ENCODE measurements at regions not wholly inside any gene's neighbourhood (a gene's known extent, or its start where the extent isn't known, plus 50 kb on each side); places are given as distances from the start of the nearest gene placed in this dataset.

DNA sequence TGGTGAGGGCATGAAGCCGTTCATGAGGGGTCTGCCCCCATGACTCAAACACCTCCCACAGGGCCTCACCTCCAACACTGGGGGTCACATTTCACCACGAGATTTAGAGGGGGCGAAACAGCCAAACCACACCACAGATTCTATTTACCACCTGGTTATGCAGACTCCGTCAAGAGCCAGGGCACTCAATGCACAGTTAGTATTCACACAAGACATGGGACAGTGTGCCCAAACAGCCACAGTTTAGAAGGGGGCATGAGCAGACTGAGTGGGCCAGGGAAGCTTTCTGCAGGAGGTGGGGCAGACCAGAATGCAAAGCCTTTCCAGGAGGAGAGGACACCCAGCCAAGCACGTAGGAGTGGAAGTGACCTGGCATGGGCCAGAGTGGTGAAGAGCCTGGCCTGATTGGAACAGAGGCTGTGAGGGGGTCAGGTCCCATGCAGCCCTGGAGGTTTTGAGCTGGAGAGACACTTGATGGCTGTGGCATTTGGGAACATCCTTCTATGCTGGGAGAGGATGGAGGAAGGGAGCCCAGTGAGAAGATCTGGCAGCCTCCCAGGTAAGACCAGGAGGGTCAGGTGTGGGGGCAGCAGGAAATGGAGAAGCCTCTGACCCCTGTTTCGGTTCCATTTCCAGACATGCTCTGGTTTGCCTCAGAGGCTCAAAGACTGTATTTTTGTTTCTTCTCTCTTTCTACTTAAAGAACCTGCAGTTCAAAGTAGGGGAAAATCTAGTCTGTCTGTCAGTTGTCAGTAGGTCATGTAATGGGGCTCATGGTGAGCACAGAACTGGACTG, 199.1 kb upstream of the NCAM1 start:
- Mint-ChIP-seq H3K27me3 (peaks cover 15% of the 10 kb centered on the region), H3K9me3 (no peaks in the 10 kb centered on the region), H3K36me3 (ENCODE audit: low read depth) (no peaks in the 10 kb centered on the region), H3K4me3 (no peak overlapping the region), H3K4me1 (ENCODE audit: low read depth) (no peaks in the 10 kb centered on the region), H3K27ac (no peak overlapping the region)
- CTCF ChIA-PET, result no interaction called here
- POLR2A ChIA-PET, result no interaction called here
- Histone ChIP-seq H3K36me3 (ENCODE audit: insufficient read depth, low read length) (no peaks in the 10 kb centered on the region), H3K4me3 (ENCODE audit: low read length) (no peak overlapping the region), H3K27ac (ENCODE audit: low read depth in 1 of 2, low read length in 2 of 2) (no peak overlapping the region), H3K9me3 (ENCODE audit: control insufficient read depth in 1 of 2, insufficient read depth in 1 of 2, low read length in 2 of 2) (no peaks in the 10 kb centered on the region), H3K27me3 (ENCODE audit: control insufficient read depth in 1 of 2, insufficient read depth in 2 of 2, low read length in 2 of 2) (no peaks in the 10 kb centered on the region), H3K4me1 (ENCODE audit: insufficient read depth, low read length) (no peaks in the 10 kb centered on the region)
- ATAC-seq (ENCODE audit: poor library complexity) (no peak), DNase-seq (no peak)
- TF ChIP-seq, protein P1, sequence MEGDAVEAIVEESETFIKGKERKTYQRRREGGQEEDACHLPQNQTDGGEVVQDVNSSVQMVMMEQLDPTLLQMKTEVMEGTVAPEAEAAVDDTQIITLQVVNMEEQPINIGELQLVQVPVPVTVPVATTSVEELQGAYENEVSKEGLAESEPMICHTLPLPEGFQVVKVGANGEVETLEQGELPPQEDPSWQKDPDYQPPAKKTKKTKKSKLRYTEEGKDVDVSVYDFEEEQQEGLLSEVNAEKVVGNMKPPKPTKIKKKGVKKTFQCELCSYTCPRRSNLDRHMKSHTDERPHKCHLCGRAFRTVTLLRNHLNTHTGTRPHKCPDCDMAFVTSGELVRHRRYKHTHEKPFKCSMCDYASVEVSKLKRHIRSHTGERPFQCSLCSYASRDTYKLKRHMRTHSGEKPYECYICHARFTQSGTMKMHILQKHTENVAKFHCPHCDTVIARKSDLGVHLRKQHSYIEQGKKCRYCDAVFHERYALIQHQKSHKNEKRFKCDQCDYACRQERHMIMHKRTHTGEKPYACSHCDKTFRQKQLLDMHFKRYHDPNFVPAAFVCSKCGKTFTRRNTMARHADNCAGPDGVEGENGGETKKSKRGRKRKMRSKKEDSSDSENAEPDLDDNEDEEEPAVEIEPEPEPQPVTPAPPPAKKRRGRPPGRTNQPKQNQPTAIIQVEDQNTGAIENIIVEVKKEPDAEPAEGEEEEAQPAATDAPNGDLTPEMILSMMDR (IDR thresholded peaks at IDR 0.05), result no peak
- intact Hi-C loops (cut with DNase I, micrococcal nuclease), result no loop called here

DNA sequence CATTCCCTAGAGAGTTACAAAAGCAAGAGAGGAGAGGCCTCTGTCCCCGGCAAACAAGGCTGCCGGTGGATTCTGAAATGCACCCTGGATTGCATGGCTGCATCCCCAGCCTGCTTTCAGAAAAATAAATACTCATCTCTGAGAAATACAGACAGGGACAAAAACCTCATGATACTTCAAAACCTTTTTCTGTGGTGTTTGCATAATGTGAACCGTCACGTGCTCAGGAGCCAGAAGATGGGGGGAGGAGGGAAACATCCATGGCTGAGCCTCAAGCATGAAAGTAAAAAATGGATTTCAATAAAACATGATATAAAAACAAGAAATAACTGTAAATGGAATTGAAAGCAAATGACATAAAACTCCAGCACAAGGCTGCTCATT, 198.5 kb upstream of the NCAM1 start:
- Histone ChIP-seq H3K27ac (ENCODE audit: low read depth in 1 of 2, low read length in 2 of 2) (no peak overlapping the region), H3K4me1 (ENCODE audit: insufficient read depth, low read length) (no peaks in the 10 kb centered on the region), H3K27me3 (ENCODE audit: control insufficient read depth in 1 of 2, insufficient read depth in 2 of 2, low read length in 2 of 2) (no peaks in the 10 kb centered on the region), H3K4me3 (ENCODE audit: low read length) (no peak overlapping the region), H3K9me3 (ENCODE audit: control insufficient read depth in 1 of 2, insufficient read depth in 1 of 2, low read length in 2 of 2) (no peaks in the 10 kb centered on the region), H3K36me3 (ENCODE audit: insufficient read depth, low read length) (no peaks in the 10 kb centered on the region)
- H3K36me3 Mint-ChIP-seq (ENCODE audit: low read depth), result no peaks in the 10 kb centered on the region
- TF ChIP-seq, protein P1 (IDR thresholded peaks at IDR 0.05), result no peak
- POLR2A ChIA-PET, result interaction anchor here (0.6 kb wide), 1 partner anchor 1850 kb away, joined by 3 read pairs; no protein-coding TSS in a partner anchor
- H3K9me3 Mint-ChIP-seq, result no peaks in the 10 kb centered on the region
- no peaks in the 10 kb centered on the region for H3K4me1 Mint-ChIP-seq (ENCODE audit: low read depth)
- ATAC-seq (ENCODE audit: poor library complexity), result no peak
- no peak overlapping the region for H3K4me3 Mint-ChIP-seq
- CTCF ChIA-PET, result no interaction called here
- no peak for DNase-seq
- intact Hi-C loops (cut with DNase I, micrococcal nuclease), result no loop called here
- H3K27ac Mint-ChIP-seq, result no peak overlapping the region
- peaks cover 14% of the 10 kb centered on the region for H3K27me3 Mint-ChIP-seq

DNA sequence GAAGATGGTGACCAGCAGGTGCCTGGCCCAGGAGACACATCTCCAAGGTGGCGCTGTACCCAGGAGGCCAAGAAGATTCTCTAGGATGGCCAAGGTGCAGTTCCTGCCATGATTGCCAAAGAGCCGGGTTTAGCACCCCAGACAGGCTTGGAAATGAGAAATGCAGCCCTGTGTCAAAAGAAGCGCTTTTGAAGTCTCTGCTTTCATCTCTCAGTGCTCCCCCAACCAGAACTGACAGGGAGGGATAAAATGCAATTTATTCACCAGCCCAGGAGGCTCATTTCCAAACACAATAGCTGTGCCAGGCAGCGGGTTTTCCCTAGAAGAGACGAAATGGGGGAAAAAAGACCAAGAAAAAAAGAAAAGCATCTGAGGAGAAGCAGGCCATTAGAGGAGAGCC, 195.9 kb upstream of the NCAM1 start:
- Histone ChIP-seq H3K36me3 (ENCODE audit: insufficient read depth, low read length) (no peaks in the 10 kb centered on the region), H3K27me3 (ENCODE audit: control insufficient read depth in 1 of 2, insufficient read depth in 2 of 2, low read length in 2 of 2) (no peaks in the 10 kb centered on the region), H3K9me3 (ENCODE audit: control insufficient read depth in 1 of 2, insufficient read depth in 1 of 2, low read length in 2 of 2) (no peaks in the 10 kb centered on the region), H3K4me1 (ENCODE audit: insufficient read depth, low read length) (no peaks in the 10 kb centered on the region), H3K27ac (ENCODE audit: low read depth in 1 of 2, low read length in 2 of 2) (no peak overlapping the region), H3K4me3 (ENCODE audit: low read length) (no peak overlapping the region)
- Mint-ChIP-seq H3K4me1 (ENCODE audit: low read depth) (no peaks in the 10 kb centered on the region), H3K4me3 (no peak overlapping the region), H3K27ac (no peak overlapping the region), H3K9me3 (no peaks in the 10 kb centered on the region), H3K36me3 (ENCODE audit: low read depth) (no peaks in the 10 kb centered on the region), H3K27me3 (peaks cover 9% of the 10 kb centered on the region)
- no peak for ATAC-seq (ENCODE audit: poor library complexity)
- DNase-seq, result no peak
- ChIA-PET POLR2A (no interaction called here), CTCF (no interaction called here)
- intact Hi-C loops (cut with DNase I, micrococcal nuclease), result no loop called here
- TF ChIP-seq, protein P1 (IDR thresholded peaks at IDR 0.05), result no peak

Data from CD4-positive, alpha-beta T cell (primary cell).